Inferior parietal cortex (tissue), 1 donor: ENCODE measurements at regions not wholly inside any gene's neighbourhood (a gene's known extent, or its start where the extent isn't known, plus 50 kb on each side); places are given as distances from the start of the nearest gene placed in this dataset.

Source experiments
- DNase-seq: peaks from one replicate; pipeline ENCODE4 v3.0.0-alpha.2; 2016; ENCODE audit errors: extremely low spot score

- no peak for DNase-seq
Measured at GRCh38 chr4:30837131-30837539, 117.0 kb downstream of the PCDH7 start.

GRCh38 chr4:30837861-30838260, 117.7 kb downstream of the PCDH7 start:
- no peak for DNase-seq

- DNase-seq: no peak
Measured at GRCh38 chr4:30838331-30838730, 118.2 kb downstream of the PCDH7 start.

GRCh38 chr4:30839583-30840520, 119.7 kb downstream of the PCDH7 start:
- no peak for DNase-seq

GRCh38 chr4:30840571-30840970, 120.4 kb downstream of the PCDH7 start:
- DNase-seq: peak; percentile 42

- no peak for DNase-seq
Measured at GRCh38 chr4:30842142-30842541, 122.0 kb downstream of the PCDH7 start.

- no peak for DNase-seq
Measured at GRCh38 chr4:30842689-30843088, 122.5 kb downstream of the PCDH7 start.

- no peak for DNase-seq
Measured at GRCh38 chr4:30844861-30845582, 124.9 kb downstream of the PCDH7 start.

- DNase-seq: no peak
Measured at GRCh38 chr4:30847167-30847566, 127.0 kb downstream of the PCDH7 start.

- DNase-seq: no peak
Measured at GRCh38 chr4:30847958-30848357, 127.8 kb downstream of the PCDH7 start.

GRCh38 chr4:30854531-30854930, 134.4 kb downstream of the PCDH7 start:
- DNase-seq: no peak

- DNase-seq: no peak
Measured at GRCh38 chr4:30855232-30855631, 135.1 kb downstream of the PCDH7 start.

GRCh38 chr4:30856795-30857564, 136.8 kb downstream of the PCDH7 start:
- DNase-seq: no peak

- no peak for DNase-seq
Measured at GRCh38 chr4:30860978-30861377, 140.8 kb downstream of the PCDH7 start.

- DNase-seq: no peak
Measured at GRCh38 chr4:30862196-30862595, 142.0 kb downstream of the PCDH7 start.

GRCh38 chr4:30863021-30863420, 142.9 kb downstream of the PCDH7 start:
- DNase-seq: no peak

GRCh38 chr4:30865691-30866090, 145.5 kb downstream of the PCDH7 start:
- no peak for DNase-seq

GRCh38 chr4:30866346-30866745, 146.2 kb downstream of the PCDH7 start:
- no peak for DNase-seq

- DNase-seq: no peak
Measured at GRCh38 chr4:30866907-30867306, 146.7 kb downstream of the PCDH7 start.

- DNase-seq: no peak
Measured at GRCh38 chr4:30867427-30867826, 147.3 kb downstream of the PCDH7 start.

- no peak for DNase-seq
Measured at GRCh38 chr4:30868111-30868895, 148.1 kb downstream of the PCDH7 start.
